GM12878 (cell line): ENCODE measurements at regions not wholly inside any gene's neighbourhood (a gene's known extent, or its start where the extent isn't known, plus 50 kb on each side); places are given as distances from the start of the nearest gene placed in this dataset.

Experiments
- ATAC-seq: fragments of 200-7000 bp; cut with Tn5 transposase; 3 replicates; pipeline ENCODE4 v1.9.1; 2020; ENCODE audit warnings: mild to moderate bottlenecking, moderate library complexity
- BruUV-seq: library from RNA; stranded (reverse); fragments of 400-500 nt; replicated peaks from 2 replicates; lab custom pipeline; 2021; lab: Mats Ljungman, UMichigan
- CTCF ChIA-PET: fragments of 300-600 bp; sonication (Branson Sonifier 250); formaldehyde crosslinking; extraction: SDS; loops from one replicate; lab custom pipeline; 2021; ENCODE audit warnings: inconsistent platforms; lab: Yijun Ruan, JAX
- POLR2A ChIA-PET: fragments of 350-600 bp; formaldehyde crosslinking; extraction: SDS; loops from one replicate; lab custom pipeline; 2021; ENCODE audit warnings: inconsistent platforms; lab: Charles Lee
- RAD21 ChIA-PET: fragments of 300-600 bp; sonication (Branson Sonifier 250); formaldehyde crosslinking; loops from one replicate; lab custom pipeline; 2023; ENCODE audit warnings: antibody characterized with exemption; ENCODE audit not compliant: unreplicated experiment; lab: Charles Lee
- SMC1A ChIA-PET: fragments of 300-600 bp; sonication (Branson Sonifier 250); formaldehyde crosslinking; loops from one replicate; lab custom pipeline; 2023; ENCODE audit not compliant: unreplicated experiment, uncharacterized antibody; lab: Charles Lee
- DNase-seq: peaks from one replicate; pipeline ENCODE4 v3.0.0-alpha.2; 2011; ENCODE audit warnings: low read depth, low spot score
- FAIRE-seq: peaks from 3 replicates; lab custom pipeline; 2011; peaks lifted over from hg19 to GRCh38; lab: Jason Lieb, UNC
- H2AFZ ChIP-seq: 2 replicates; pipeline ENCODE4 v1.6.0; 2011; ENCODE audit warnings: low read depth, low read length, control low read depth; ENCODE audit not compliant: control insufficient read depth
- H3K27ac ChIP-seq: 2 replicates; pipeline ENCODE4 v1.5.1; 2011; ENCODE audit warnings: control low read depth; ENCODE audit not compliant: control insufficient read depth, insufficient read depth
- H3K27me3 ChIP-seq, 2 experiments: replicated peaks in 1 of 2; 2 replicates each; pipeline versions ENCODE4 v1.6.0 to v1.6.1; 2011; ENCODE audit warnings: low read length in 1 of 2; ENCODE audit not compliant: control insufficient read depth in 2 of 2, insufficient read depth in 2 of 2
- H3K36me3 ChIP-seq, 2 experiments: 2 replicates each; pipeline ENCODE4 v1.5.1; 2011; ENCODE audit warnings: low read length in 1 of 2; ENCODE audit not compliant: control insufficient read depth in 2 of 2, insufficient read depth in 2 of 2
- H3K4me1 ChIP-seq: 2 replicates; pipeline ENCODE4 v1.6.1; 2011; ENCODE audit warnings: mild to moderate bottlenecking, low read length, moderate library complexity, mixed read lengths; ENCODE audit not compliant: control insufficient read depth, insufficient read depth
- H3K4me2 ChIP-seq: 2 replicates; pipeline ENCODE4 v1.6.0; 2011; ENCODE audit warnings: control low read depth; ENCODE audit not compliant: control insufficient read depth, insufficient read depth
- H3K4me3 ChIP-seq: fragments of 200-600 bp; sonication (generic); 2 replicates; pipeline ENCODE4 v1.5.1; 2016
- H3K79me2 ChIP-seq: 2 replicates; pipeline ENCODE4 v1.6.0; 2011; ENCODE audit warnings: low read length; ENCODE audit not compliant: control insufficient read depth, insufficient read depth
- H3K9ac ChIP-seq: 2 replicates; pipeline ENCODE4 v1.8.0; 2011; ENCODE audit warnings: low read length, control low read depth, mixed read lengths; ENCODE audit not compliant: control insufficient read depth, insufficient read depth
- H3K9me3 ChIP-seq: replicated peaks from 3 replicates; pipeline ENCODE4 v1.5.1; 2011; ENCODE audit warnings: mild to moderate bottlenecking, low read length; ENCODE audit not compliant: control insufficient read depth, insufficient read depth
- H4K20me1 ChIP-seq: 2 replicates; pipeline ENCODE4 v1.6.0; 2011; ENCODE audit not compliant: control insufficient read depth, insufficient read depth
- BCL11A ChIP-seq: IDR thresholded peaks from 2 replicates; pipeline ENCODE4 v1.6.1; 2011; ENCODE audit warnings: low read depth, low read length
- CBX5 ChIP-seq: sonication (generic); IDR thresholded peaks from 2 replicates; pipeline ENCODE4 v1.6.1; 2016; ENCODE audit warnings: low read depth, moderate library complexity, mild to moderate bottlenecking, inconsistent platforms
- CREM ChIP-seq: IDR thresholded peaks from 2 replicates; pipeline ENCODE4 v1.6.1; 2014; ENCODE audit warnings: antibody characterized with exemption, low read depth
- ELK1 ChIP-seq: IDR thresholded peaks from 2 replicates; pipeline ENCODE4 v1.6.1; 2012; ENCODE audit warnings: low read depth, low read length, improper control_type of control experiment
- HCFC1 ChIP-seq: fragments of 150-350 bp; IDR thresholded peaks from 2 replicates; pipeline ENCODE4 v1.6.1; 2014; ENCODE audit warnings: low read length
- MYB ChIP-seq: fragments of 150-350 bp; IDR thresholded peaks from 2 replicates; pipeline ENCODE4 v1.6.1; 2014; ENCODE audit warnings: mild to moderate bottlenecking, low read depth, low read length, borderline replicate concordance
- NFIC ChIP-seq: IDR thresholded peaks from 2 replicates; pipeline ENCODE4 v1.6.1; 2012; ENCODE audit warnings: low read depth, mild to moderate bottlenecking, inconsistent platforms, low read length, moderate library complexity
- NKRF ChIP-seq: fragments of 450-650 bp; conservative IDR thresholded peaks from 2 replicates; pipeline ENCODE4 v1.6.1; 2017; ENCODE audit warnings: mild to moderate bottlenecking, moderate library complexity
- PRDM15 ChIP-seq: fragments of 450-650 bp; formaldehyde crosslinking; IDR thresholded peaks from 2 replicates; pipeline ENCODE4 v1.4.0; 2020; ENCODE audit warnings: mild to moderate bottlenecking, moderate library complexity
- REST ChIP-seq: IDR thresholded peaks from 2 replicates; pipeline ENCODE4 v1.6.1; 2012; ENCODE audit warnings: mild to moderate bottlenecking, low read depth, low read length
- SMC3 ChIP-seq: IDR thresholded peaks from 2 replicates; pipeline ENCODE4 v1.6.1; 2011; ENCODE audit warnings: low read length, improper control_type of control experiment, borderline replicate concordance
- SUPT20H ChIP-seq: IDR thresholded peaks from 2 replicates; pipeline ENCODE4 v1.6.1; 2011; ENCODE audit warnings: low read depth, mild to moderate bottlenecking, low read length, moderate library complexity, borderline replicate concordance; ENCODE audit not compliant: control insufficient read depth
- TBL1XR1 ChIP-seq: IDR thresholded peaks from 2 replicates; pipeline ENCODE4 v1.6.1; 2012; ENCODE audit warnings: low read depth, low read length, improper control_type of control experiment
- ZNF622 ChIP-seq: fragments of 450-650 bp; IDR thresholded peaks from 2 replicates; pipeline ENCODE4 v1.6.1; 2017; ENCODE audit warnings: mild to moderate bottlenecking, inconsistent platforms
- WGBS: methylation state at CpG from one replicate; pipeline ENCODE4 v1.1.6; 2016; ENCODE audit warnings: low lambda C conversion rate; ENCODE audit not compliant: insufficient replicate concordance, insufficient coverage; ENCODE audit errors: missing lambda C conversion rate; 5-methylcytosine and 5-hydroxymethylcytosine counted together
- in situ Hi-C: fragments of 300-500 bp; cut with MboI; formaldehyde crosslinking; loops from 9 replicates; pipeline ENCODE4 v1.14.3; 2018; ENCODE audit warnings: mixed read lengths
- intact Hi-C: fragments of 100-400 bp; cut with micrococcal nuclease; formaldehyde crosslinking; loops from one replicate; pipeline ENCODE4 v1.14.2; 2022; ENCODE audit not compliant: unreplicated experiment

DNA sequence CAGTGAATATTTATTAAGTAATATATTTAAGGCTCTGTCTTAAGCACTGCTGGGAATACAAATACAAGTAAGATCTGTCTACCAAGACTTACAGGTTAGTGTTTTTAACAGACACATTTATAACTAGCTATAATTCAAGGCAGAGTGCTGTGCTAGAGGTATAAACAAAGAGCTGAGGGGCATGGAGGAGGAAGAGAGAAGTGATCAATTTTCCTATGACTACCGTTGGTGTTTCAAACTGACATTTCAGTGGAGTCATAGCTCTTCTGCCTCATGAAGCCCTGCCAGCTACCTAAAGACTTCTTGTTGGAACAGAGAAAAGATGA lies 79.9 kb downstream of the CYB561 start:
- CTCF ChIA-PET, result interaction anchor here (1.3 to 1.5 kb wide), 2 partner anchors 15 to 19 kb away, joined by 3 read pairs; no protein-coding TSS in a partner anchor
- 0% methylated on average over 1 of the region's 1 CpG for WGBS
- H3K4me1 ChIP-seq, result no peaks in the 10 kb centered on the region
- no peak for TF ChIP-seq NKRF
- no peak for TF ChIP-seq CREM
- TF ChIP-seq PRDM15 (CRISPR knock-in tag), result no peak
- TF ChIP-seq ZNF622, result no peak
- TF ChIP-seq SMC3, result no peak
- TF ChIP-seq NFIC, result no peak
- TF ChIP-seq REST, result no peak
- no peak for TF ChIP-seq HCFC1
- TF ChIP-seq BCL11A, result no peak
- TF ChIP-seq MYB, result no peak
- no peak for TF ChIP-seq TBL1XR1
- no peak for TF ChIP-seq CBX5
- no peak for TF ChIP-seq SUPT20H
- TF ChIP-seq ELK1, result no peak
- TF ChIP-seq, all 136 proteins: peak for 0
- ATAC-seq (no peak), DNase-seq (no peak), FAIRE-seq (no peak)
- in situ Hi-C loops, result no loop called here
- H3K79me2 ChIP-seq, result no peaks in the 10 kb centered on the region
- no peak overlapping the region for H3K9ac ChIP-seq
- BruUV-seq, result no TSS peak
- RAD21 ChIA-PET, result no interaction called here
- no peak overlapping the region for H3K27ac ChIP-seq
- intact Hi-C loops, result no loop called here
- no peaks in the 10 kb centered on the region; the same call in 1 of the 2 replicates for H4K20me1 ChIP-seq
- no peak overlapping the region for H3K4me2 ChIP-seq
- POLR2A ChIA-PET, result no interaction called here
- no peaks in the 10 kb centered on the region for H3K36me3 ChIP-seq
- SMC1A ChIA-PET, result no interaction called here
- no peak overlapping the region for H2AFZ ChIP-seq
- no peak overlapping the region for H3K4me3 ChIP-seq
- H3K9me3 ChIP-seq, result no peaks in the 10 kb centered on the region; the same call in 2 of the 3 replicates
- H3K27me3 ChIP-seq, result no peaks in the 10 kb centered on the region; a peak in 1 of 4 replicates
